ENCODE measurements at regions not wholly inside any gene's neighbourhood (a gene's known extent, or its start where the extent isn't known, plus 50 kb on each side); places are given as distances from the start of the nearest gene placed in this dataset.

- DNase-seq: no peak
Measured at GRCh38 chr3:65109966-65110500, 422.2 kb upstream of the ADAMTS9 start.

GRCh38 chr3:65107174-65107573, 419.4 kb upstream of the ADAMTS9 start:
- DNase-seq: no peak

GRCh38 chr3:65101450-65101849, 413.6 kb upstream of the ADAMTS9 start:
- DNase-seq: no peak

- DNase-seq: no peak
Measured at GRCh38 chr3:65098400-65098799, 410.6 kb upstream of the ADAMTS9 start.

- DNase-seq: no peak
Measured at GRCh38 chr3:65096110-65096745, 408.4 kb upstream of the ADAMTS9 start.

GRCh38 chr3:65094723-65095122, 406.9 kb upstream of the ADAMTS9 start:
- DNase-seq: no peak

- no peak for DNase-seq
Measured at GRCh38 chr3:65093641-65094040, 405.8 kb upstream of the ADAMTS9 start.

GRCh38 chr3:65091565-65091964, 403.8 kb upstream of the ADAMTS9 start:
- DNase-seq: no peak

- no peak for DNase-seq
Measured at GRCh38 chr3:65083240-65083639, 395.4 kb upstream of the ADAMTS9 start.

- no peak for DNase-seq
Measured at GRCh38 chr3:65081536-65081935, 393.7 kb upstream of the ADAMTS9 start.

GRCh38 chr3:65080432-65080831, 392.6 kb upstream of the ADAMTS9 start:
- no peak for DNase-seq

GRCh38 chr3:65079560-65079959, 391.8 kb upstream of the ADAMTS9 start:
- DNase-seq: no peak

GRCh38 chr3:65078748-65079147, 390.9 kb upstream of the ADAMTS9 start:
- no peak for DNase-seq

- no peak for DNase-seq
Measured at GRCh38 chr3:65077124-65077523, 389.3 kb upstream of the ADAMTS9 start.

GRCh38 chr3:65070968-65071367, 383.2 kb upstream of the ADAMTS9 start:
- DNase-seq: no peak

GRCh38 chr3:65060904-65061303, 373.1 kb upstream of the ADAMTS9 start:
- no peak for DNase-seq

GRCh38 chr3:65052101-65052500, 364.3 kb upstream of the ADAMTS9 start:
- no peak for DNase-seq

- DNase-seq: no peak
Measured at GRCh38 chr3:65048151-65048550, 360.4 kb upstream of the ADAMTS9 start.

GRCh38 chr3:65045138-65045537, 357.3 kb upstream of the ADAMTS9 start:
- no peak for DNase-seq

- DNase-seq: no peak
Measured at GRCh38 chr3:65044401-65044800, 356.6 kb upstream of the ADAMTS9 start.

- DNase-seq: no peak
Measured at GRCh38 chr3:65042675-65043074, 354.9 kb upstream of the ADAMTS9 start.

- no peak for DNase-seq
Measured at GRCh38 chr3:65039754-65040210, 352.0 kb upstream of the ADAMTS9 start.

GRCh38 chr3:65037861-65038260, 350.1 kb upstream of the ADAMTS9 start:
- no peak for DNase-seq

GRCh38 chr3:65035246-65035645, 347.4 kb upstream of the ADAMTS9 start:
- DNase-seq: no peak

GRCh38 chr3:65033576-65033975, 345.8 kb upstream of the ADAMTS9 start:
- no peak for DNase-seq

Data from SIG-M5 (cell line).